HG02759 (cell line): ENCODE measurements at regions not wholly inside any gene's neighbourhood (a gene's known extent, or its start where the extent isn't known, plus 50 kb on each side); places are given as distances from the start of the nearest gene placed in this dataset.
"Not testable (repeated sequence)": the region's sequence is repeated elsewhere in the genome, so short reads cannot be mapped to it uniquely, and the experiment has no call there.

Experiments used
- ATAC-seq: cut with Tn5 transposase; IDR thresholded peaks from one replicate; pipeline ENCODE4 v1.9.1; 2021; ENCODE audit warnings: mild to moderate bottlenecking, moderate library complexity; ENCODE audit not compliant: unreplicated experiment

DNA sequence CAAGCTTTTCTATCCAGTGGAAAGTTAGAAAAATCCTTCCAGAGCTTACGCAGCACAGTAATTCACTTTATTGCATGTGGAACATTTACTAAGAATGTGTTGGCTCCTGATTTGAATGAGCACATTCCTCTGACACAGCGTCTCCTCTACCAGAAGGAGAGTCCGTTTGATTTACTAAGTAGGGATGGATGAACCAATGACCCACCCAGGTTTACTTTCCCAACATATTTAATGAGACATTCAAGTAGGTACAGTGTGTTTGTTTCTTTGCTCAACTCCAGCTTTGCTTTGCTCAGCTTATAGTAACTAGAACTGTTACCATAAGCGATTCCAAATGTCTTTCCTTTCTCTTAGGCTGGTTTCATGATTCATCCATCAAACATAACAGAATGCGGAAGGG lies 161.7 kb downstream of the SMARCA1 start:
- ATAC-seq = no peak

- peak; percentile 94 for ATAC-seq
These were observed 163.1 kb downstream of the SMARCA1 start for GRCh38 chrX:129360175-129360574.

DNA sequence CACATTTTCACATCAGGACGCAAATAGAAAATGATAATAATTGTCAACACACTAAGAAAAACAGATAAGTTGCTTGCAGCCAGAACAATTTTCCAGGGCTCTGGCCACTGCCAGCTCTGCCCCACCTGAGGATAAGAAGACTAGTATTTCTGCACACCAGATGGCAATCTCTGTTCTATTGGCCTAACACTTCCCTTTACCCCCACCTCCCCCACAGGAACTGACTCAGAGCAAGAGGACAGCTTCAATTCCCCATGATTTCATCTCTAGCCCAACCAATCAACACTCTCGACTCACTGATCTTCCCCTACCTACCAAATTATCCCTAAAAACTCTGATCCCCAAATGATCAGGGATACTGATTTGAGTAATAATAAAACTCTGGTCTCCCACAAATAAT lies 164.0 kb downstream of the SMARCA1 start:
- ATAC-seq = no peak

- ATAC-seq = not testable (repeated sequence)
These were observed 165.9 kb downstream of the SMARCA1 start for GRCh38 chrX:129357428-129357827.

DNA sequence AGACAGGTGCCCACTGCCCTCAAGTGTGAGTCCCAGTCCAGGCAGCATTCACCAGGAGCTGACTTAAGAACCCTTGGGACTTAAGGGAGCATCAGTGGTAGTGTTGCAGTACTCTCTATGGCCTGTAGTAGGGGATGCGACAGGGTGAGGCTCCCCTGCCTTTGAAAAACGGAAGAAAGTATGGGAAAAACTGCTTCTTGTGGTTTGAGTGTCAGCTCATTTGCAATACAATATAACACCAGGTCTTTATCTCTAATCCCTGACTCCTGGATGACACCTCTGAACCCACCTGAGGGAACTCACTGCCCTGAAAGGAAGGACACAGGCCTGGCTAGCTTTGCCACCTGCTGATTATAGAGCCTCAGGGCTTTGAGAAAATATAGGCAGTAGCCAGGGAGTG lies 176.0 kb downstream of the SMARCA1 start:
- ATAC-seq = peak; percentile 66

DNA sequence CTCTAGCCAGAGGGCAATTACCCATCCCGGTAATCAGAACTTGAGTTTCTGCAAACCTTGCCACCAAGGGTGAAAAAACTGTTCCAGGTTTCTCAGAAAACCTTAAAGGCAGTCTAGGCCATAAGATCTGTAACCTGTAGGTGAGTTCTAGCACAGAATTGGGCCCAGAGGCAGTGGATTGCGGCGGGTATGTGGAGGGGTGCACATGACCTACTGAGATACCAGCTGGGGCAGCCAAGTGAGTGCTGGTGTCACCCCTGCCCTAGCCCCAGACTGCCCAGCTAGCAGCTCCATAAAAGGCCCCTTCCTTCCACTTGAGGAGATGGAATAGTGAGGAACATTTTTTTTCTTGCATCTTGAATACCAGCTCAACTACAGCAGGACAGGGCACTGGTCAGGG lies 176.7 kb downstream of the SMARCA1 start:
- no peak for ATAC-seq

GRCh38 chrX:129337264-129337663 lies 186.0 kb downstream of the SMARCA1 start:
- ATAC-seq = not testable (repeated sequence)

DNA sequence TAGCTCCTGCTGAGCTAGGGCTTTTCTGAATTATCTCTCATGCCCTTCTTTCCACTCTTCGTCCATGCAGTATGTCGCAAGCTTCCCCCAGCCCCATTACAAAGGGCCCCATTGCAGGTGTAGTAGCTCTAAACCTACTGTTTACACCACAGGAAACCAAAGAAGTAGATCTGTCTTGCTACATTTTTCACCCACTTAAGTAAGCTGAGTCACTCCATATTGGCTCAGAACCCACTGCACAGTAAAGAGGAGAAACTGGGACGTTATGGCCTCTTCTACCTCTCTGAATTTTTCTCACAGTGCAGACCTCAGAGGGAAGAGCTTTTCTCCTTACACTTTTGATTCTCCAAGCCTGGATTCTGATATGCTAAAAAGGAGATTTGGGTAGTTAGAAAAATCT lies 200.2 kb downstream of the SMARCA1 start:
- no peak for ATAC-seq

- no peak for ATAC-seq
These were observed 204.9 kb downstream of the SMARCA1 start for GRCh38 chrX:129318375-129318774.

DNA sequence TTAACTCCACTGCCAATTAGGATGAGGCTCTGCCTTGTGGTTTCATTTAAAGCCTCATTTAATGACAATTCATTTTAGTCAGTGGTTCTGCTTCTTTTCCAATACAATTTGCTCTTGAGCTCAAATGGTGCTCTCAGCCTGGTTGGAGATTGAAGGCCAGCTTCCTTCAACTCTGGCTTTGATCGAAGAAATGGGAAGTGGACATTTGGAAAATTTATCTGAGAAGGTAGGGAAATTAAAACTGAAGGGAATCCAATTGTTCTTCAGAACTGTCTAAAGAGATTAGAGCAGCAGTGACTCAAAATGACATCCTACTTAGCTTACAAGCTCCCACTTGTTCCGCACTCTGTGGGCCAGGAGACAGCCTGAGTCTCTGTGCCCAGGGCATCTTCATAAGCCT lies 206.8 kb downstream of the SMARCA1 start:
- ATAC-seq = no peak

DNA sequence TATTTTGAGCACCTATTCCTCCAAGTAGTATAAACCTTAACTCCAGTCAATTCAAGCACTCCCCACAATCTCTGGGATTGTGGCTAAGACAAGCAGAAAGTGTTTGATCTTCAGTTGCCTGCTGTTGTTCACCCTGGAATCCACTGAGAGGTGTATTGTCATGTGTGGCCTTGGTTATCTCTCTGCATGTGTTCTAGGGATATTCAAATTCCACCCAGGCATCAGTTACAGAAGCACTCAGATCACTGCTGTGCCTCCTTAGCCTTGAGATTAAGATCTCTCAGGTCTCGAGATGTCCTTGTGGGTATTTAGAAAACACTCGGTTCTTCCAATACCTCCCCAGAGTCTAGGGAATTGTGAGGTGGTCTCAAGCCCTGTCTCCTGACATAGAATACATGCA lies 213.3 kb downstream of the SMARCA1 start:
- ATAC-seq = no peak

GRCh38 chrX:129262912-129263311 lies 260.4 kb downstream of the SMARCA1 start:
- no peak for ATAC-seq

DNA sequence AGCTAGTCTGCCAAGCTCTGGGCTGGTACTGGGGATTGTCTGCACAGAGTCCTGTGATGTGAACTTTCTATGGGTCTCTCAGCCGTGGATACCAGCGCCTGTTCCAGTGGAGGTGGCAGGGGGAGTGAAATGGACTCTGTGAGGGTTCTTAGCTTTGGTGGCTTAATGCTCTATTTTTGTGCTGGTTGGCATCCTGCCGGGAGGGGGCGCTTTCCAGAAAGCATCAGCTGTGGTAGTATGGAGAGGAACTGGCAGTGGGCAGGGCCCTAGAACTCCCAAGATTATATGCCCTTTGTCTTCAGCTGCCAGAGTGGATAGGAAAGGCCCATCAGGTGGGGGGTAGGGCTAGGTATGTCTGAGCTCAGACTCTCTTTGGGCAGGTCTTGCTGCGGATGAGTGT lies 267.8 kb downstream of the SMARCA1 start:
- ATAC-seq = not testable (repeated sequence)

DNA sequence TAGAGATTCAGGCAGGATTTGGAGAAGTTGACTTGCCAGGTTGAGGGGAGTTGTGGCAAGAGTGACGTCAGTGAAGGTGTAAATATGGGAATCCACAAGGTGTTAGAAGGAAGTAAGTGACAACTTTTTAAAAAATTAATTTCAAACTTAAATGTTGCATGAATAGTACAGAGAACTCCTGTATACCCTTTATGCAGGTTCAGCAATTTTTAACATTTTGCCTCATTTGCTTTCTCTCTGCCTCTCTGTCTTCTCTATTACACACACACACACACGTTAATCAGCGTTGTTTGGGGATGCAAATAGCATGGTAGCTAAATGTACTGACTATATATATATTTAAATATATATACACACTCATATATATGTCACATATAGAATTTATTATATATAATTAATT lies 273.7 kb downstream of the SMARCA1 start:
- no peak for ATAC-seq

GRCh38 chrX:129247642-129248041 lies 275.6 kb downstream of the SMARCA1 start:
- ATAC-seq = no peak

GRCh38 chrX:129239371-129239770 lies 283.9 kb downstream of the SMARCA1 start:
- no peak for ATAC-seq

GRCh38 chrX:129238011-129238410 lies 285.3 kb downstream of the SMARCA1 start:
- no peak for ATAC-seq

DNA sequence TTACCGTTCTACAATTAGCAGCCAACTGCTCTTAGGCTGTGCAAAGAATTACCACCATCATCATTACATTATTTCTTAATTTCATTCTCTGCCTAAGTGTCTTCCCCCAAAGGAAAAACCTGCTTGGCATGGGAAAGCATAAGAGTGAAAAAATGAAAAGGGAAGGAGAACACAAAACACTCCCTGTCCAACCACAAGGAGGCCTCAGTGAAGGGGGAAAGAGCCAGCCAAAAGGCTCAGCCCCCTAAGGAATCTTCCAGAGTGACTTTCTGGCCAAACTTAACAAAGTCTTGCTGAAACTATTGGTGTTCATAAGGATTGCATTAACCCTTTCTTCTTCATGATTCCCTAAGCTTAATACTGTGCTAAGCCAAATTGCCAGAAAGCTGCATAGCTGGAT lies 287.4 kb downstream of the SMARCA1 start:
- no peak for ATAC-seq

DNA sequence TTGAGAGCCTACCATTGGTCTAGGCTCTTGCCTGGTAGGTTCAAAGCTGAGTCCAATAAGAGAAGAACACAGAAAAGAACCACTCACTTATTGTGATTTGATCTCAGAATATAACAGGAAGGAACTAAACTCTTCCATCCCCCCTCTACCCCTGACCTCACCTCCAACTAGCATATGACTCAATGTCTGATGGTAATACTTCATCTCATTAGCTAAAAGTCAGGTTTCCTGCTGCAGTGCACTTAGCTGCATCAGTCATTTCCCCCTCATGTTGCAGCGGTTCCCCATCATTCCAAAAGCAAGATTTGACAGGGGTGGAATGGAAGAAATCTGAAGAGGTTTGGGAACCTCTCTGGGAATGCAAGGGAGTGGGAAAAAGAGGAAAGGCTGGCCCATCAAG lies 289.5 kb downstream of the SMARCA1 start:
- ATAC-seq = no peak

- ATAC-seq = no peak
These were observed 292.3 kb downstream of the SMARCA1 start for GRCh38 chrX:129230850-129231512.

- no peak for ATAC-seq
These were observed 293.1 kb downstream of the SMARCA1 start for GRCh38 chrX:129230168-129230567.

- no peak for ATAC-seq
These were observed 295.9 kb downstream of the SMARCA1 start for GRCh38 chrX:129227366-129227765.

GRCh38 chrX:129193357-129193756 lies 329.9 kb downstream of the SMARCA1 start:
- ATAC-seq = no peak
